ENCODE measurements at regions not wholly inside any gene's neighbourhood (a gene's known extent, or its start where the extent isn't known, plus 50 kb on each side); places are given as distances from the start of the nearest gene placed in this dataset.
"Not testable (repeated sequence)": the region's sequence is repeated elsewhere in the genome, so short reads cannot be mapped to it uniquely, and the experiment has no call there.

GRCh38 chr5:15096686-15097085 lies 225.1 kb upstream of the ANKH start:
- not testable (repeated sequence) for DNase-seq (ENCODE audit: low read depth)

- no peak for DNase-seq (ENCODE audit: low read depth)
Measured at GRCh38 chr5:15092801-15093200, 221.2 kb upstream of the ANKH start.

GRCh38 chr5:15085671-15086070 lies 214.1 kb upstream of the ANKH start:
- no peak for DNase-seq (ENCODE audit: low read depth)

- DNase-seq (ENCODE audit: low read depth): no peak
Measured at GRCh38 chr5:15082096-15082495, 210.5 kb upstream of the ANKH start.

- DNase-seq (ENCODE audit: low read depth): no peak
Measured at GRCh38 chr5:15080219-15080618, 208.6 kb upstream of the ANKH start.

- DNase-seq (ENCODE audit: low read depth): no peak
Measured at GRCh38 chr5:15079566-15079965, 208.0 kb upstream of the ANKH start.

- DNase-seq (ENCODE audit: low read depth): no peak
Measured at GRCh38 chr5:15074651-15075050, 203.1 kb upstream of the ANKH start.

GRCh38 chr5:15073453-15073852 lies 201.9 kb upstream of the ANKH start:
- DNase-seq (ENCODE audit: low read depth): no peak

- no peak for DNase-seq (ENCODE audit: low read depth)
Measured at GRCh38 chr5:15070907-15071306, 199.3 kb upstream of the ANKH start.

- DNase-seq (ENCODE audit: low read depth): no peak
Measured at GRCh38 chr5:15069407-15069905, 197.9 kb upstream of the ANKH start.

- DNase-seq (ENCODE audit: low read depth): no peak
Measured at GRCh38 chr5:15065091-15065490, 193.5 kb upstream of the ANKH start.

GRCh38 chr5:15064396-15064795 lies 192.8 kb upstream of the ANKH start:
- no peak for DNase-seq (ENCODE audit: low read depth)

GRCh38 chr5:15056988-15057592 lies 185.5 kb upstream of the ANKH start:
- DNase-seq (ENCODE audit: low read depth): no peak

- no peak for DNase-seq (ENCODE audit: low read depth)
Measured at GRCh38 chr5:15044521-15044920, 172.9 kb upstream of the ANKH start.

- DNase-seq (ENCODE audit: low read depth): no peak
Measured at GRCh38 chr5:15037247-15037908, 165.8 kb upstream of the ANKH start.

GRCh38 chr5:15034379-15034778 lies 162.8 kb upstream of the ANKH start:
- DNase-seq (ENCODE audit: low read depth): no peak

GRCh38 chr5:15031180-15031579 lies 159.6 kb upstream of the ANKH start:
- DNase-seq (ENCODE audit: low read depth): no peak

GRCh38 chr5:15027764-15028163 lies 156.2 kb upstream of the ANKH start:
- no peak for DNase-seq (ENCODE audit: low read depth)

GRCh38 chr5:15026944-15027343 lies 155.4 kb upstream of the ANKH start:
- DNase-seq (ENCODE audit: low read depth): no peak

- no peak for DNase-seq (ENCODE audit: low read depth)
Measured at GRCh38 chr5:15026011-15026893, 154.7 kb upstream of the ANKH start.

GRCh38 chr5:15023846-15024245 lies 152.3 kb upstream of the ANKH start:
- DNase-seq (ENCODE audit: low read depth): no peak

GRCh38 chr5:15023266-15023665 lies 151.7 kb upstream of the ANKH start:
- no peak for DNase-seq (ENCODE audit: low read depth)

All from stimulated activated CD4-positive, alpha-beta T cell treated with anti-CD3 and anti-CD28 coated beads, Interleukin-2, amount 100 ng/mL, for 4 hours (primary cell).